ENCODE measurements at regions not wholly inside any gene's neighbourhood (a gene's known extent, or its start where the extent isn't known, plus 50 kb on each side); places are given as distances from the start of the nearest gene placed in this dataset.
"Not testable (repeated sequence)": the region's sequence is repeated elsewhere in the genome, so short reads cannot be mapped to it uniquely, and the experiment has no call there.

DNA sequence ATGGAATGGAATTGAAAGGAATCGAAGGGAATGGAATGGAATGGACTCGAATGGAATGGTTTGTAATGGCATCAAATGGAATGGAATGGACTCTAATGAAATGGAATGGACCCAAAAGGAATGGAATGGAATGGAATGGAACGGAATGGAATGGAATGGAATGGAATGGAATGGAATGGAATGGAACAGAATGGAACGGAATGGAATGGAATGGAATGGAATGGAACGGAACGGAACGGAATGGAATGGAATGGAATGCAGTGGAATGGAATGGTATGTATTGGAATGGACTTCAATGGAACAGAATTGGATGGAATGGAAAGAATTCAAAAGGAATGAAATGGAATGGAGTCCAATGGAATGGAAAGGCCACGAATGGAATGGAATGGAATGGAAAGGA, 240.0 kb downstream of the CCT8L2 start:
- DNase-seq (ENCODE audit: low spot score); intact Hi-C loops (cut with DNase I): not testable (repeated sequence)
- ATAC-seq, result peak; percentile 88

DNA sequence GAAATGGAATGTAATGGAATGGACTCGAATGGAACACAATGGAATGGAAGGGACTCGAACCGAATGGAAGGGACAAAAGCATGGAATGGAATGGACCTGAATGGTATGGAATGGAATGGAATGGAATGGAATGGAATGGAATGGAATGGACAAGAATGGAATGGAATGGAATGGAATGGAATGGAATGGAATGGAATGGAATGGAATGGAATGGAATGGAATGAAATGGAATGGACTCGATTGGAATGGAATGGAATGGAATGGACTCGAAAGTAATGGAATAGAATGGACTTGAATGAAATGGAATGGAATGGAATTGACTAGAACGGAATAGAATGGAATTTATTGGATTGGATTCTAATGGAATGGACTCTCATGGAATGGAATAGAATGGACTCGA, 245.5 kb downstream of the CCT8L2 start:
- intact Hi-C loops (cut with DNase I); ATAC-seq; DNase-seq (ENCODE audit: low spot score): not testable (repeated sequence)

DNA sequence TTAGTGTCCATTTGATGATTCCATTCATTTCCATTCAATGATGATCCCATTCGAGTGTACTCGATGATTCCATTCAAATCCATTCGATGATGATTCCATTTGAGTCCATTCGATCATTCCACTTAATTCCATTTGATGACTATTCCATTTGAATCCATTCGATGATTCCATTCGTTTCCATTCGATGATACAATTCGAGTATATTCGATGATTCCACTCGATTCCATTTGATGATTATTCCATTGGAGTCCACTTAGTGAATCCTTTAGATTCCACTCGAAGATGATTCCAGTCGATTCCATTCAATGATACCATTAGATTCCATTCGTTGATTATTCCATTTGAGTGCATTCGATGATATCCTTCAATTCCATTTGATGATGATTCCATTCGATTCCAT, 277.0 kb downstream of the CCT8L2 start:
- DNase-seq (ENCODE audit: low spot score); intact Hi-C loops (cut with DNase I): not testable (repeated sequence)
- ATAC-seq, result peak; percentile 48

Measured in sciatic nerve (tissue), 2 donors.